ENCODE measurements at regions not wholly inside any gene's neighbourhood (a gene's known extent, or its start where the extent isn't known, plus 50 kb on each side); places are given as distances from the start of the nearest gene placed in this dataset.

GRCh38 chr6:6483733-6484132 is 104.8 kb upstream of the LY86 start (continued):
- TF ChIP-seq, protein P1, sequence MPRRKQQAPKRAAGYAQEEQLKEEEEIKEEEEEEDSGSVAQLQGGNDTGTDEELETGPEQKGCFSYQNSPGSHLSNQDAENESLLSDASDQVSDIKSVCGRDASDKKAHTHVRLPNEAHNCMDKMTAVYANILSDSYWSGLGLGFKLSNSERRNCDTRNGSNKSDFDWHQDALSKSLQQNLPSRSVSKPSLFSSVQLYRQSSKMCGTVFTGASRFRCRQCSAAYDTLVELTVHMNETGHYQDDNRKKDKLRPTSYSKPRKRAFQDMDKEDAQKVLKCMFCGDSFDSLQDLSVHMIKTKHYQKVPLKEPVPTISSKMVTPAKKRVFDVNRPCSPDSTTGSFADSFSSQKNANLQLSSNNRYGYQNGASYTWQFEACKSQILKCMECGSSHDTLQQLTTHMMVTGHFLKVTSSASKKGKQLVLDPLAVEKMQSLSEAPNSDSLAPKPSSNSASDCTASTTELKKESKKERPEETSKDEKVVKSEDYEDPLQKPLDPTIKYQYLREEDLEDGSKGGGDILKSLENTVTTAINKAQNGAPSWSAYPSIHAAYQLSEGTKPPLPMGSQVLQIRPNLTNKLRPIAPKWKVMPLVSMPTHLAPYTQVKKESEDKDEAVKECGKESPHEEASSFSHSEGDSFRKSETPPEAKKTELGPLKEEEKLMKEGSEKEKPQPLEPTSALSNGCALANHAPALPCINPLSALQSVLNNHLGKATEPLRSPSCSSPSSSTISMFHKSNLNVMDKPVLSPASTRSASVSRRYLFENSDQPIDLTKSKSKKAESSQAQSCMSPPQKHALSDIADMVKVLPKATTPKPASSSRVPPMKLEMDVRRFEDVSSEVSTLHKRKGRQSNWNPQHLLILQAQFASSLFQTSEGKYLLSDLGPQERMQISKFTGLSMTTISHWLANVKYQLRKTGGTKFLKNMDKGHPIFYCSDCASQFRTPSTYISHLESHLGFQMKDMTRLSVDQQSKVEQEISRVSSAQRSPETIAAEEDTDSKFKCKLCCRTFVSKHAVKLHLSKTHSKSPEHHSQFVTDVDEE (CRISPR knock-in tag; IDR thresholded peaks at IDR 0.05) = no peak
- TF ChIP-seq ARNTL (CRISPR knock-in tag; IDR thresholded peaks at IDR 0.05; ENCODE audit: borderline replicate concordance, low read depth) = no peak
- TF ChIP-seq PPARA (CRISPR knock-in tag; IDR thresholded peaks at IDR 0.05; ENCODE audit: borderline replicate concordance) = no peak
- TF ChIP-seq ZFP30 (CRISPR knock-in tag; IDR thresholded peaks at IDR 0.05) = no peak
- TF ChIP-seq ISL1 (CRISPR knock-in tag; IDR thresholded peaks at IDR 0.05) = no peak
- no peak for TF ChIP-seq OSR1 (CRISPR knock-in tag; IDR thresholded peaks at IDR 0.05)
- no peak for TF ChIP-seq CSDC2 (CRISPR knock-in tag; IDR thresholded peaks at IDR 0.05)
- no peak for TF ChIP-seq TCF4 (CRISPR knock-in tag; IDR thresholded peaks at IDR 0.05; ENCODE audit: borderline replicate concordance)

DNA sequence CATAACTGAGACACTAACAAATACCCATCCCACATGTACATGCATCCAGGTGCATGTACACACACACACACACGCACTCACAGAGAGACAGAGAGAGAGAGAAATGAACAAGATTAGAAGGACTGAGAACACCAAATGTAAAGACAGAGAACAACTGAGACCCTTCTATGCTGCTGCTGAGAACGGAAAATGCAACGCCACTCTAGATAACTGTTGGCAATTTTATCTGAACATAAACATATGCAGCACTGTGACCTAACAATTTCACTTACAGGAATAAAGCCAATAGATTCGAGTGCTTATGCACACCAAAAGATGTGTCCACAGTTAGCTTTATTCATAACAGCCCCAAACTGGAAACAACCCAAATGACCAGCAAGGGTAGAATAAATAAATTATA is 103.8 kb upstream of the LY86 start:
- ATAC-seq = no peak
- no peak for TF ChIP-seq ZFP3 (CRISPR knock-in tag; IDR thresholded peaks at IDR 0.05)
- no peak for TF ChIP-seq ARNTL (CRISPR knock-in tag; IDR thresholded peaks at IDR 0.05; ENCODE audit: borderline replicate concordance, low read depth)
- TF ChIP-seq GLIS3 (CRISPR knock-in tag; IDR thresholded peaks at IDR 0.05) = no peak
- TF ChIP-seq ZNF70 (CRISPR knock-in tag; IDR thresholded peaks at IDR 0.05) = no peak

DNA sequence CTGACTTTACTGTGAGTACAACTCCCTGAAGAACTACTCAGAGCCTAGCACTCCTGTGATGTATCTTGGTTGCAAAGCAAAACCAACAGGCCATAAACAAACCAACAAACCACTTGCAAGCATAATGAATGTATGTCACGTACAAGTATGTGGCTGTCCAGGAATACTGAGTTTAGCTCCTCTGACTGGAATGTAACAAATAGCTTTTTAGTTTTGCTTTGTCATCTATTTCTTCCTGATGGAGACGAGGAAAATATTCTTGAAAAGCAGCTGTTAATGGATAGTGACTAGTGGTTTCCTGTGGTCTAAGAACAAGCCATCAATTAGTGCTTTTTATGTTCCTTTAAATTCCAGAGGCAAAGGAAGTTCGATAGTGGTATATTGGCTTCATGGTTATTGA is 101.9 kb upstream of the LY86 start:
- no peak for TF ChIP-seq ZNF70 (CRISPR knock-in tag; IDR thresholded peaks at IDR 0.05)
- no peak for TF ChIP-seq GLIS3 (CRISPR knock-in tag; IDR thresholded peaks at IDR 0.05)
- no peak for TF ChIP-seq BACH2 (CRISPR knock-in tag; IDR thresholded peaks at IDR 0.05; ENCODE audit: borderline replicate concordance)
- TF ChIP-seq POU6F1 (CRISPR knock-in tag; IDR thresholded peaks at IDR 0.05; ENCODE audit: borderline replicate concordance, low read depth) = no peak
- no peak for TF ChIP-seq TOX (CRISPR knock-in tag; IDR thresholded peaks at IDR 0.05; ENCODE audit: borderline replicate concordance)
- no peak for TF ChIP-seq RARB (CRISPR knock-in tag; IDR thresholded peaks at IDR 0.05)
- TF ChIP-seq, protein P1 (CRISPR knock-in tag; IDR thresholded peaks at IDR 0.05) = no peak
- TF ChIP-seq, protein P2, sequence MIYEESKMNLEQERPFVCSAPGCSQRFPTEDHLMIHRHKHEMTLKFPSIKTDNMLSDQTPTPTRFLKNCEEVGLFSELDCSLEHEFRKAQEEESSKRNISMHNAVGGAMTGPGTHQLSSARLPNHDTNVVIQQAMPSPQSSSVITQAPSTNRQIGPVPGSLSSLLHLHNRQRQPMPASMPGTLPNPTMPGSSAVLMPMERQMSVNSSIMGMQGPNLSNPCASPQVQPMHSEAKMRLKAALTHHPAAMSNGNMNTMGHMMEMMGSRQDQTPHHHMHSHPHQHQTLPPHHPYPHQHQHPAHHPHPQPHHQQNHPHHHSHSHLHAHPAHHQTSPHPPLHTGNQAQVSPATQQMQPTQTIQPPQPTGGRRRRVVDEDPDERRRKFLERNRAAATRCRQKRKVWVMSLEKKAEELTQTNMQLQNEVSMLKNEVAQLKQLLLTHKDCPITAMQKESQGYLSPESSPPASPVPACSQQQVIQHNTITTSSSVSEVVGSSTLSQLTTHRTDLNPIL (CRISPR knock-in tag; IDR thresholded peaks at IDR 0.05; ENCODE audit: low read depth) = no peak
- TF ChIP-seq ZNF565 (CRISPR knock-in tag; conservative IDR thresholded peaks at IDR 0.05; ENCODE audit: low read depth) = no peak
- no peak for TF ChIP-seq ARNTL (CRISPR knock-in tag; IDR thresholded peaks at IDR 0.05; ENCODE audit: borderline replicate concordance, low read depth)
- no peak for TF ChIP-seq PATZ1 (CRISPR knock-in tag; IDR thresholded peaks at IDR 0.05; ENCODE audit: borderline replicate concordance)
- TF ChIP-seq ISL1 (CRISPR knock-in tag; IDR thresholded peaks at IDR 0.05) = no peak
- no peak for TF ChIP-seq ZFP3 (CRISPR knock-in tag; IDR thresholded peaks at IDR 0.05)
- no peak for TF ChIP-seq ZC3H10 (CRISPR knock-in tag; IDR thresholded peaks at IDR 0.05)
- TF ChIP-seq, protein P3, sequence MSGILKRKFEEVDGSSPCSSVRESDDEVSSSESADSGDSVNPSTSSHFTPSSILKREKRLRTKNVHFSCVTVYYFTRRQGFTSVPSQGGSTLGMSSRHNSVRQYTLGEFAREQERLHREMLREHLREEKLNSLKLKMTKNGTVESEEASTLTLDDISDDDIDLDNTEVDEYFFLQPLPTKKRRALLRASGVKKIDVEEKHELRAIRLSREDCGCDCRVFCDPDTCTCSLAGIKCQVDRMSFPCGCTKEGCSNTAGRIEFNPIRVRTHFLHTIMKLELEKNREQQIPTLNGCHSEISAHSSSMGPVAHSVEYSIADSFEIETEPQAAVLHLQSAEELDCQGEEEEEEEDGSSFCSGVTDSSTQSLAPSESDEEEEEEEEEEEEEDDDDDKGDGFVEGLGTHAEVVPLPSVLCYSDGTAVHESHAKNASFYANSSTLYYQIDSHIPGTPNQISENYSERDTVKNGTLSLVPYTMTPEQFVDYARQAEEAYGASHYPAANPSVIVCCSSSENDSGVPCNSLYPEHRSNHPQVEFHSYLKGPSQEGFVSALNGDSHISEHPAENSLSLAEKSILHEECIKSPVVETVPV (CRISPR knock-in tag; IDR thresholded peaks at IDR 0.05) = no peak
- TF ChIP-seq PPARA (CRISPR knock-in tag; IDR thresholded peaks at IDR 0.05; ENCODE audit: borderline replicate concordance) = no peak
- no peak for TF ChIP-seq SNAI2 (CRISPR knock-in tag; IDR thresholded peaks at IDR 0.05)
- TF ChIP-seq CSDC2 (CRISPR knock-in tag; IDR thresholded peaks at IDR 0.05) = no peak
- TF ChIP-seq ZNF8 (CRISPR knock-in tag; IDR thresholded peaks at IDR 0.05) = no peak
- no peak for TF ChIP-seq TCF4 (CRISPR knock-in tag; IDR thresholded peaks at IDR 0.05; ENCODE audit: borderline replicate concordance)
- ATAC-seq = no peak
